OCI-LY3 (cell line): ENCODE measurements at regions not wholly inside any gene's neighbourhood (a gene's known extent, or its start where the extent isn't known, plus 50 kb on each side); places are given as distances from the start of the nearest gene placed in this dataset.

ENCODE experiments used
- EZH2phosphoT487 ChIP-seq: fragments of 200-600 bp; shearing (Covaris generic); IDR thresholded peaks from 2 replicates; pipeline ENCODE4 v1.6.1; 2018; ENCODE audit warnings: antibody characterized with exemption, mixed run types, low read depth
- TF ChIP-seq, protein P1 (sequence below): fragments of 200-600, 300-600 bp; sonication (generic); IDR thresholded peaks from 2 replicates; pipeline ENCODE4 v1.5.1; 2014; ENCODE audit warnings: antibody characterized with exemption, low read length, low read depth

DNA sequence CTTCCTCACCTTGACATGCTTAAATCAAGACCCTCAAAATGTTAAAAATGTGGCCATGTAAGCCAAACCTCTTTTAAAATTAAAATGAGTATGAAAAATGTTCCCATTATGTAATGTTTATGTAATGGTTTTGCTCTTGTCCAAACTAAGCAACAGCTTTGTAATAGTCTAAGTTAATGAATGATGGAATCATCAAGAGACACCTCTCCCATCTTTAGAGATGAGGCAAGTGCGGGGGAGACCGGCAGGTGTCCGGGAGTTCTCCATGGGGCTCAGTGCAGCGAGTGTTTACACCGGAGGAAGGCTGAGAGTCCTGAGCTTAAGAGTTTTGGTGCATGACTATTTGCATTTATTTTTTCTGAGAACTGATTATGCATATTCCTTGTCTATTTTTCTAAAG, 384.9 kb upstream of the RNF32 start:
- TF ChIP-seq, protein P1, sequence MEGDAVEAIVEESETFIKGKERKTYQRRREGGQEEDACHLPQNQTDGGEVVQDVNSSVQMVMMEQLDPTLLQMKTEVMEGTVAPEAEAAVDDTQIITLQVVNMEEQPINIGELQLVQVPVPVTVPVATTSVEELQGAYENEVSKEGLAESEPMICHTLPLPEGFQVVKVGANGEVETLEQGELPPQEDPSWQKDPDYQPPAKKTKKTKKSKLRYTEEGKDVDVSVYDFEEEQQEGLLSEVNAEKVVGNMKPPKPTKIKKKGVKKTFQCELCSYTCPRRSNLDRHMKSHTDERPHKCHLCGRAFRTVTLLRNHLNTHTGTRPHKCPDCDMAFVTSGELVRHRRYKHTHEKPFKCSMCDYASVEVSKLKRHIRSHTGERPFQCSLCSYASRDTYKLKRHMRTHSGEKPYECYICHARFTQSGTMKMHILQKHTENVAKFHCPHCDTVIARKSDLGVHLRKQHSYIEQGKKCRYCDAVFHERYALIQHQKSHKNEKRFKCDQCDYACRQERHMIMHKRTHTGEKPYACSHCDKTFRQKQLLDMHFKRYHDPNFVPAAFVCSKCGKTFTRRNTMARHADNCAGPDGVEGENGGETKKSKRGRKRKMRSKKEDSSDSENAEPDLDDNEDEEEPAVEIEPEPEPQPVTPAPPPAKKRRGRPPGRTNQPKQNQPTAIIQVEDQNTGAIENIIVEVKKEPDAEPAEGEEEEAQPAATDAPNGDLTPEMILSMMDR: no peak
- TF ChIP-seq EZH2phosphoT487: no peak
